GM12878 (cell line): ENCODE measurements at regions not wholly inside any gene's neighbourhood (a gene's known extent, or its start where the extent isn't known, plus 50 kb on each side); places are given as distances from the start of the nearest gene placed in this dataset.

Experiments
- ATAC-seq: fragments of 200-7000 bp; cut with Tn5 transposase; 3 replicates; pipeline ENCODE4 v1.9.1; 2020; ENCODE audit warnings: mild to moderate bottlenecking, moderate library complexity
- BruUV-seq: library from RNA; stranded (reverse); fragments of 400-500 nt; replicated peaks from 2 replicates; lab custom pipeline; 2021; lab: Mats Ljungman, UMichigan
- CTCF ChIA-PET: fragments of 300-600 bp; sonication (Branson Sonifier 250); formaldehyde crosslinking; extraction: SDS; loops from one replicate; lab custom pipeline; 2021; ENCODE audit warnings: inconsistent platforms; lab: Yijun Ruan, JAX
- POLR2A ChIA-PET: fragments of 350-600 bp; formaldehyde crosslinking; extraction: SDS; loops from one replicate; lab custom pipeline; 2021; ENCODE audit warnings: inconsistent platforms; lab: Charles Lee
- RAD21 ChIA-PET: fragments of 300-600 bp; sonication (Branson Sonifier 250); formaldehyde crosslinking; loops from one replicate; lab custom pipeline; 2023; ENCODE audit warnings: antibody characterized with exemption; ENCODE audit not compliant: unreplicated experiment; lab: Charles Lee
- SMC1A ChIA-PET: fragments of 300-600 bp; sonication (Branson Sonifier 250); formaldehyde crosslinking; loops from one replicate; lab custom pipeline; 2023; ENCODE audit not compliant: unreplicated experiment, uncharacterized antibody; lab: Charles Lee
- DNase-seq: peaks from one replicate; pipeline ENCODE4 v3.0.0-alpha.2; 2011; ENCODE audit warnings: low read depth, low spot score
- FAIRE-seq: peaks from 3 replicates; lab custom pipeline; 2011; peaks lifted over from hg19 to GRCh38; lab: Jason Lieb, UNC
- H2AFZ ChIP-seq: 2 replicates; pipeline ENCODE4 v1.6.0; 2011; ENCODE audit warnings: low read depth, low read length, control low read depth; ENCODE audit not compliant: control insufficient read depth
- H3K27ac ChIP-seq: 2 replicates; pipeline ENCODE4 v1.5.1; 2011; ENCODE audit warnings: control low read depth; ENCODE audit not compliant: control insufficient read depth, insufficient read depth
- H3K27me3 ChIP-seq, 2 experiments: replicated peaks in 1 of 2; 2 replicates each; pipeline versions ENCODE4 v1.6.0 to v1.6.1; 2011; ENCODE audit warnings: low read length in 1 of 2; ENCODE audit not compliant: control insufficient read depth in 2 of 2, insufficient read depth in 2 of 2
- H3K36me3 ChIP-seq, 2 experiments: 2 replicates each; pipeline ENCODE4 v1.5.1; 2011; ENCODE audit warnings: low read length in 1 of 2; ENCODE audit not compliant: control insufficient read depth in 2 of 2, insufficient read depth in 2 of 2
- H3K4me1 ChIP-seq: 2 replicates; pipeline ENCODE4 v1.6.1; 2011; ENCODE audit warnings: mild to moderate bottlenecking, low read length, moderate library complexity, mixed read lengths; ENCODE audit not compliant: control insufficient read depth, insufficient read depth
- H3K4me2 ChIP-seq: 2 replicates; pipeline ENCODE4 v1.6.0; 2011; ENCODE audit warnings: control low read depth; ENCODE audit not compliant: control insufficient read depth, insufficient read depth
- H3K4me3 ChIP-seq: fragments of 200-600 bp; sonication (generic); 2 replicates; pipeline ENCODE4 v1.5.1; 2016
- H3K79me2 ChIP-seq: 2 replicates; pipeline ENCODE4 v1.6.0; 2011; ENCODE audit warnings: low read length; ENCODE audit not compliant: control insufficient read depth, insufficient read depth
- H3K9ac ChIP-seq: 2 replicates; pipeline ENCODE4 v1.8.0; 2011; ENCODE audit warnings: low read length, control low read depth, mixed read lengths; ENCODE audit not compliant: control insufficient read depth, insufficient read depth
- H3K9me3 ChIP-seq: replicated peaks from 3 replicates; pipeline ENCODE4 v1.5.1; 2011; ENCODE audit warnings: mild to moderate bottlenecking, low read length; ENCODE audit not compliant: control insufficient read depth, insufficient read depth
- H4K20me1 ChIP-seq: 2 replicates; pipeline ENCODE4 v1.6.0; 2011; ENCODE audit not compliant: control insufficient read depth, insufficient read depth
- CHD2 ChIP-seq: IDR thresholded peaks from 2 replicates; pipeline ENCODE4 v1.6.1; 2011; ENCODE audit warnings: low read depth, low read length, improper control_type of control experiment, borderline replicate concordance
- EP300 ChIP-seq, 2 experiments: fragments of 150-350 bp in 1 of 2; IDR thresholded peaks; 2 replicates each; pipeline ENCODE4 v1.6.1; 2011 to 2012; ENCODE audit warnings: low read depth in 2 of 2, low read length in 2 of 2, borderline replicate concordance in 1 of 2, improper control_type of control experiment in 1 of 2, inconsistent platforms in 1 of 2; ENCODE audit not compliant: control insufficient read depth in 1 of 2
- IKZF2 ChIP-seq, 2 experiments: fragments of 450-650 bp; IDR thresholded peaks; 2 replicates each; pipeline ENCODE4 v1.6.1; 2017; ENCODE audit warnings: mild to moderate bottlenecking in 2 of 2, moderate library complexity in 2 of 2
- KLF5 ChIP-seq: fragments of 450-650 bp; IDR thresholded peaks from 2 replicates; pipeline ENCODE4 v1.6.1; 2014; ENCODE audit warnings: mild to moderate bottlenecking; ENCODE audit not compliant: partially characterized antibody
- NR2C1 ChIP-seq: fragments of 450-650 bp; IDR thresholded peaks from 2 replicates; pipeline ENCODE4 v1.6.1; 2017; ENCODE audit warnings: antibody characterized with exemption, mild to moderate bottlenecking, moderate library complexity
- RBBP5 ChIP-seq: fragments of 200-600 bp; sonication (generic); conservative IDR thresholded peaks from 2 replicates; pipeline ENCODE4 v1.6.1; 2016
- RFX5 ChIP-seq: IDR thresholded peaks from 2 replicates; pipeline ENCODE4 v1.6.1; 2011; ENCODE audit warnings: low read depth, low read length, improper control_type of control experiment
- SMARCA5 ChIP-seq: fragments of 450-650 bp; IDR thresholded peaks from 2 replicates; pipeline ENCODE4 v1.6.1; 2017; ENCODE audit warnings: mild to moderate bottlenecking
- STAT3 ChIP-seq: IDR thresholded peaks from 2 replicates; pipeline ENCODE4 v1.6.1; 2011; ENCODE audit warnings: low read depth, low read length, improper control_type of control experiment
- SUPT20H ChIP-seq: IDR thresholded peaks from 2 replicates; pipeline ENCODE4 v1.6.1; 2011; ENCODE audit warnings: low read depth, mild to moderate bottlenecking, low read length, moderate library complexity, borderline replicate concordance; ENCODE audit not compliant: control insufficient read depth
- TCF3 ChIP-seq: IDR thresholded peaks from 2 replicates; pipeline ENCODE4 v1.6.1; 2012; ENCODE audit warnings: low read depth, mild to moderate bottlenecking, low read length, borderline replicate concordance; ENCODE audit not compliant: insufficient read depth
- ZNF274 ChIP-seq: IDR thresholded peaks from one replicate; pipeline ENCODE4 v1.8.0; 2011; ENCODE audit not compliant: insufficient read length, insufficient read depth
- ZNF592 ChIP-seq: fragments of 450-650 bp; IDR thresholded peaks from 2 replicates; pipeline ENCODE4 v1.6.1; 2017; ENCODE audit warnings: mild to moderate bottlenecking, moderate library complexity
- WGBS: methylation state at CpG from one replicate; pipeline ENCODE4 v1.1.6; 2016; ENCODE audit warnings: low lambda C conversion rate; ENCODE audit not compliant: insufficient replicate concordance, insufficient coverage; ENCODE audit errors: missing lambda C conversion rate; 5-methylcytosine and 5-hydroxymethylcytosine counted together
- in situ Hi-C: fragments of 300-500 bp; cut with MboI; formaldehyde crosslinking; loops from 9 replicates; pipeline ENCODE4 v1.14.3; 2018; ENCODE audit warnings: mixed read lengths
- intact Hi-C: fragments of 100-400 bp; cut with micrococcal nuclease; formaldehyde crosslinking; loops from one replicate; pipeline ENCODE4 v1.14.2; 2022; ENCODE audit not compliant: unreplicated experiment

- Histone ChIP-seq H3K36me3 (no peaks in the 10 kb centered on the region), H3K9ac (no peak overlapping the region), H3K4me3 (no peak overlapping the region), H3K79me2 (no peaks in the 10 kb centered on the region), H3K27me3 (no peaks in the 10 kb centered on the region), H2AFZ (no peak overlapping the region), H4K20me1 (no peaks in the 10 kb centered on the region), H3K9me3 (no peaks in the 10 kb centered on the region), H3K4me2 (no peak overlapping the region), H3K27ac (no peak overlapping the region), H3K4me1 (no peaks in the 10 kb centered on the region)
- ChIA-PET SMC1A (no interaction called here), RAD21 (no interaction called here), CTCF (no interaction called here), POLR2A (no interaction called here)
- no TSS peak for BruUV-seq
- intact Hi-C loops = no loop called here
- 59% methylated on average over 3 of the region's 3 CpGs for WGBS
- TF ChIP-seq EP300 (IDR thresholded peaks at IDR 0.05; ENCODE audit: borderline replicate concordance in 1 of 2, control insufficient read depth in 1 of 2, low read depth in 2 of 2, low read length in 2 of 2) (no peak), RFX5 (no peak), SMARCA5 (no peak), KLF5 (no peak), IKZF2 (IDR thresholded peaks at IDR 0.05) (no peak)
- DNase-seq (no peak), FAIRE-seq (no peak), ATAC-seq (no peak)
- in situ Hi-C loops = no loop called here
Observed at GRCh38 chr9:21592063-21592338, 109.9 kb upstream of the IFNE start.

GRCh38 chr9:21597284-21597683 is 115.2 kb upstream of the IFNE start:
- intact Hi-C loops = no loop called here
- no peak for DNase-seq
- Histone ChIP-seq H2AFZ (no peak overlapping the region), H3K9ac (no peak overlapping the region), H3K79me2 (no peaks in the 10 kb centered on the region), H3K36me3 (no peaks in the 10 kb centered on the region), H3K27me3 (peaks cover 0 to 2% of the 10 kb centered on the region in 2 experiments; a peak in 1 of 4 replicates), H3K4me2 (no peak overlapping the region), H3K27ac (no peak overlapping the region), H3K4me3 (no peak overlapping the region), H4K20me1 (no peaks in the 10 kb centered on the region), H3K9me3 (no peaks in the 10 kb centered on the region), H3K4me1 (no peaks in the 10 kb centered on the region)
- CTCF ChIA-PET = no interaction called here
- in situ Hi-C loops = no loop called here
- RAD21 ChIA-PET = no interaction called here
- POLR2A ChIA-PET = no interaction called here
- TF ChIP-seq RBBP5 (no peak), ZNF274 (no peak), STAT3 (no peak), CHD2 (no peak), SUPT20H (no peak), TCF3 (no peak), NR2C1 (no peak), ZNF592 (no peak)
- 49% methylated on average over 4 of the region's 4 CpGs for WGBS
- ATAC-seq = no peak
- FAIRE-seq = no peak
- BruUV-seq = no TSS peak
- SMC1A ChIA-PET = no interaction called here
